ENCODE measurements at regions not wholly inside any gene's neighbourhood (a gene's known extent, or its start where the extent isn't known, plus 50 kb on each side); places are given as distances from the start of the nearest gene placed in this dataset.

DNA sequence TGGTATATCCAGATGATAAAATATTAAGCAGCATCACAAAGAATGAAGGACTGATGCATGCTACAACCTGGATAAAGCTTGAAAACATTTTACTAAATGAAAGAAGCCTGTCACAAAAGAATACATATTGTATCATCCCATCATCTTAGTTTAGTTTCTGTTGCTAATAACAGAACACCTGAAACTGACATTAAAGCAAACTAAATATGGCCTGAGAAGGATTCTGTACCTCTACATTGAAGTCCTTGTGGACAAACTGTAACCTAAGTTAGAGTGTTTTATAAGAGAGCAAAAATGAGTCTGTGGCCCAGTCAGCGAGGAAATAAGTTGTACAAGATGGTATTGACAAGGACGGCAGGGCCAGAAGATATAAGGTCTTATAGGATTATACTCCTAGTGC, 261.0 kb upstream of the CPHXL start:
- H3K9ac ChIP-seq (ENCODE audit: extremely low read depth, low read length, poor library complexity, severe bottlenecking), result no peak overlapping the region
- H3K27ac Mint-ChIP-seq, result no peak overlapping the region
- 85 to 100% methylated on average over 2 of the region's 2 CpGs for WGBS, 2 experiments (ENCODE audit: insufficient coverage in 1 of 2, insufficient read length in 1 of 2)
- no peak overlapping the region for H3K4me3 ChIP-seq (ENCODE audit: low read length)
- H3K27me3 ChIP-seq (ENCODE audit: control insufficient read depth, insufficient read depth, low read length, poor library complexity, severe bottlenecking), result no peaks in the 10 kb centered on the region
- H3K27ac ChIP-seq (ENCODE audit: low read depth, low read length), result no peak overlapping the region
- DNase-seq, result no peak
- H3K36me3 Mint-ChIP-seq (ENCODE audit: low read depth), result peaks cover 2% of the 10 kb centered on the region
- H3K9me3 ChIP-seq (ENCODE audit: control insufficient read depth, low read length), result peaks cover 11% of the 10 kb centered on the region
- TF ChIP-seq, protein P1, sequence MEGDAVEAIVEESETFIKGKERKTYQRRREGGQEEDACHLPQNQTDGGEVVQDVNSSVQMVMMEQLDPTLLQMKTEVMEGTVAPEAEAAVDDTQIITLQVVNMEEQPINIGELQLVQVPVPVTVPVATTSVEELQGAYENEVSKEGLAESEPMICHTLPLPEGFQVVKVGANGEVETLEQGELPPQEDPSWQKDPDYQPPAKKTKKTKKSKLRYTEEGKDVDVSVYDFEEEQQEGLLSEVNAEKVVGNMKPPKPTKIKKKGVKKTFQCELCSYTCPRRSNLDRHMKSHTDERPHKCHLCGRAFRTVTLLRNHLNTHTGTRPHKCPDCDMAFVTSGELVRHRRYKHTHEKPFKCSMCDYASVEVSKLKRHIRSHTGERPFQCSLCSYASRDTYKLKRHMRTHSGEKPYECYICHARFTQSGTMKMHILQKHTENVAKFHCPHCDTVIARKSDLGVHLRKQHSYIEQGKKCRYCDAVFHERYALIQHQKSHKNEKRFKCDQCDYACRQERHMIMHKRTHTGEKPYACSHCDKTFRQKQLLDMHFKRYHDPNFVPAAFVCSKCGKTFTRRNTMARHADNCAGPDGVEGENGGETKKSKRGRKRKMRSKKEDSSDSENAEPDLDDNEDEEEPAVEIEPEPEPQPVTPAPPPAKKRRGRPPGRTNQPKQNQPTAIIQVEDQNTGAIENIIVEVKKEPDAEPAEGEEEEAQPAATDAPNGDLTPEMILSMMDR (conservative IDR thresholded peaks at IDR 0.05), result no peak
- H3K27me3 Mint-ChIP-seq (ENCODE audit: insufficient read depth), result peaks cover 25% of the 10 kb centered on the region
- no peaks in the 10 kb centered on the region for H3K4me1 ChIP-seq (ENCODE audit: control insufficient read depth, insufficient read depth, low read length)
- no peak overlapping the region for H3K4me3 Mint-ChIP-seq
- no peaks in the 10 kb centered on the region for H3K36me3 ChIP-seq (ENCODE audit: control insufficient read depth, insufficient read depth, low read length)
- H3K4me1 Mint-ChIP-seq, result peaks cover 8% of the 10 kb centered on the region
- peaks cover 8% of the 10 kb centered on the region for H3K9me3 Mint-ChIP-seq

DNA sequence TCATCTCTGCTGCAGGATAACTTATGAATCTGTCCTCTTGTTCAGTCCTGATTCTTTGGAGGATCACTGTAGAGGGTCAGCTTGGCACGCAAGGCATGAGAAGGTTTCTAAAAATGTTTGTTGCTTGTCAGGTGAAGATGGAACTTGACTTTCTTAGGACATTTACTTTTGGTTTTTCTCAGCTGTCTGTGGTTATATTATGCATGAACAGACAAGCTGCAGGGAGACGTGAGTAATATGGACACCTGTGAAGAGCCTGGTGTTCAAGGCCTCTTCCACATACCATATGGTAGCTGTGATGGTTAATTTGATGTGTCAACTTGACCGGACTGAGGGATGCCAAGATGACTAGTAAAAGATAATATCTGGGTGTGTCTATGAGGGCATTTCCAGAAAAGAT, 270.2 kb upstream of the CPHXL start:
- Mint-ChIP-seq H3K4me1 (no peaks in the 10 kb centered on the region), H3K36me3 (ENCODE audit: low read depth) (no peaks in the 10 kb centered on the region), H3K27me3 (ENCODE audit: insufficient read depth) (no peaks in the 10 kb centered on the region), H3K4me3 (no peak overlapping the region), H3K9me3 (no peaks in the 10 kb centered on the region), H3K27ac (no peak overlapping the region)
- Histone ChIP-seq H3K4me3 (ENCODE audit: low read length) (no peak overlapping the region), H3K4me1 (ENCODE audit: control insufficient read depth, insufficient read depth, low read length) (no peaks in the 10 kb centered on the region), H3K9me3 (ENCODE audit: control insufficient read depth, low read length) (no peaks in the 10 kb centered on the region), H3K27me3 (ENCODE audit: control insufficient read depth, insufficient read depth, low read length, poor library complexity, severe bottlenecking) (no peaks in the 10 kb centered on the region), H3K36me3 (ENCODE audit: control insufficient read depth, insufficient read depth, low read length) (no peaks in the 10 kb centered on the region), H3K9ac (ENCODE audit: extremely low read depth, low read length, poor library complexity, severe bottlenecking) (no peak overlapping the region), H3K27ac (ENCODE audit: low read depth, low read length) (no peak overlapping the region)
- no peak for DNase-seq
- WGBS, 2 experiments (ENCODE audit: insufficient coverage in 1 of 2, insufficient read length in 1 of 2), result 91 to 100% methylated on average over 2 to 3 of the region's 3 CpGs
- TF ChIP-seq, protein P1 (conservative IDR thresholded peaks at IDR 0.05), result no peak

DNA sequence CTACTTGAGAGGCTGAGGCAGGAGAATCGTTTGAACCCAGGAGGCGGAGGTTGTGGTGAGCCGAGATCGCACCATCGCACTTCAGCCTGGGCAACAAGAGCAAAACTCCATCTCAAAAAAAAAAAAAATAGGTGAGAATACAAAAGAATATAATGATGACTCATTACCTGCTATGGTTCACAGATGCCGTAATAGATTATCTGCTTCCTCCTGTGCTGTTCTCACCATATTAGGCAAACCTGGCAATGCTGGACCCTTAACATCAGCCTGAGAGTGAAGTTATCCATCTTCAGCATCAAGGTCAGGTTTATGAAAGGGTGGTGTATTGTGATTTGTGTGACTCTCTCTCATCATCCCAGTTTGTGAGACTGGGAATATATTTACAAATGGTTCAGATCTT, 271.3 kb upstream of the CPHXL start:
- Mint-ChIP-seq H3K4me3 (no peak overlapping the region), H3K27me3 (ENCODE audit: insufficient read depth) (no peaks in the 10 kb centered on the region), H3K9me3 (peaks cover 4% of the 10 kb centered on the region), H3K4me1 (no peaks in the 10 kb centered on the region), H3K36me3 (ENCODE audit: low read depth) (peaks cover 2% of the 10 kb centered on the region), H3K27ac (no peak overlapping the region)
- Histone ChIP-seq H3K27ac (ENCODE audit: low read depth, low read length) (no peak overlapping the region), H3K36me3 (ENCODE audit: control insufficient read depth, insufficient read depth, low read length) (no peaks in the 10 kb centered on the region), H3K9ac (ENCODE audit: extremely low read depth, low read length, poor library complexity, severe bottlenecking) (no peak overlapping the region), H3K4me1 (ENCODE audit: control insufficient read depth, insufficient read depth, low read length) (no peaks in the 10 kb centered on the region), H3K4me3 (ENCODE audit: low read length) (no peak overlapping the region), H3K9me3 (ENCODE audit: control insufficient read depth, low read length) (no peaks in the 10 kb centered on the region), H3K27me3 (ENCODE audit: control insufficient read depth, insufficient read depth, low read length, poor library complexity, severe bottlenecking) (no peaks in the 10 kb centered on the region)
- DNase-seq, result no peak
- TF ChIP-seq, protein P1 (conservative IDR thresholded peaks at IDR 0.05), result no peak
- WGBS, 2 experiments (ENCODE audit: insufficient coverage in 1 of 2, insufficient read length in 1 of 2), result 75 to 99% methylated on average over 1 to 5 of the region's 6 CpGs
